ENCODE measurements at regions not wholly inside any gene's neighbourhood (a gene's known extent, or its start where the extent isn't known, plus 50 kb on each side); places are given as distances from the start of the nearest gene placed in this dataset.

DNA sequence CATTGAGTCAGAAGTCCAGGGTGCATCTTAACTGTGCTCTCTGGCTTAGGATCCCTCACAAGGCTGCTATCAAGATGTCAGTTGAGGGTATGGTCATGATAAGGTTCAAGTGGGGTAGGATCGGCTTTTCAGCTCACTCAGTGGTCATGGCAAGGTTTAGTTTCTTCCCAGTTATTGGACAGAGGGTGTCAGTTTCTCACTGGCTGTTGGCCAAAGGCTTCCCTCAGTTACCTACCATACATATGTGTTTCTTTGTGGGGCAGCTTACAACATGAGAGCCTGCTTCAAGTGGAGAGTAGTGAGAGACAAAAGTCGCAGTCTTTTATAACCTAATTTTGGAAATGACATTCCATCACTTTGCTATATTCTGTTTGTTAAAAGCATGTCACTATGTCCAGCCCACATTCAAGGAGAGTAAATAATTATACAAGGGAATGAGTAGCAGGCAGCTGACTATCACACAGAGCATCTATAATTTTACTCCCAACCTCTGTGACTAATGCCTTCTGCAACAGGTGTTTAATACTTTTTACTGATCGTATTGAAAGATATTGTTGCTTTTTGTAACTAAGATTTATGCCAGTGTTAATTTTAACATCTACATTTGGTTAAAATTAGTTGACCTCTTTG, 572.8 kb upstream of the FBXO33 start:
- Histone ChIP-seq H3K9ac (ENCODE audit: low read length) (no peak overlapping the region), H3K27me3 (ENCODE audit: insufficient read depth, low read depth, low read length) (no peaks in the 10 kb centered on the region), H3K36me3 (ENCODE audit: insufficient read depth, low read length) (no peaks in the 10 kb centered on the region), H2AFZ (ENCODE audit: low read depth, low read length) (no peak overlapping the region), H3K9me3 (ENCODE audit: low read length) (no peaks in the 10 kb centered on the region), H3K27ac (ENCODE audit: low read length) (no peak overlapping the region), H3K4me3 (ENCODE audit: low read length) (no peak overlapping the region), H3F3A (ENCODE audit: insufficient read depth, low read length, poor library complexity, severe bottlenecking) (no peaks in the 10 kb centered on the region), H4K20me1 (ENCODE audit: insufficient read depth) (no peaks in the 10 kb centered on the region), H3K9me2 (ENCODE audit: insufficient read depth, low read length) (no peaks in the 10 kb centered on the region), H3K4me2 (ENCODE audit: low read length) (no peak overlapping the region), H3K79me2 (replicated peaks; ENCODE audit: insufficient read depth, low read length) (no peaks in the 10 kb centered on the region)
- TF ChIP-seq REST (IDR thresholded peaks at IDR 0.05; ENCODE audit: borderline replicate concordance) = no peak
- TF ChIP-seq, protein P1, sequence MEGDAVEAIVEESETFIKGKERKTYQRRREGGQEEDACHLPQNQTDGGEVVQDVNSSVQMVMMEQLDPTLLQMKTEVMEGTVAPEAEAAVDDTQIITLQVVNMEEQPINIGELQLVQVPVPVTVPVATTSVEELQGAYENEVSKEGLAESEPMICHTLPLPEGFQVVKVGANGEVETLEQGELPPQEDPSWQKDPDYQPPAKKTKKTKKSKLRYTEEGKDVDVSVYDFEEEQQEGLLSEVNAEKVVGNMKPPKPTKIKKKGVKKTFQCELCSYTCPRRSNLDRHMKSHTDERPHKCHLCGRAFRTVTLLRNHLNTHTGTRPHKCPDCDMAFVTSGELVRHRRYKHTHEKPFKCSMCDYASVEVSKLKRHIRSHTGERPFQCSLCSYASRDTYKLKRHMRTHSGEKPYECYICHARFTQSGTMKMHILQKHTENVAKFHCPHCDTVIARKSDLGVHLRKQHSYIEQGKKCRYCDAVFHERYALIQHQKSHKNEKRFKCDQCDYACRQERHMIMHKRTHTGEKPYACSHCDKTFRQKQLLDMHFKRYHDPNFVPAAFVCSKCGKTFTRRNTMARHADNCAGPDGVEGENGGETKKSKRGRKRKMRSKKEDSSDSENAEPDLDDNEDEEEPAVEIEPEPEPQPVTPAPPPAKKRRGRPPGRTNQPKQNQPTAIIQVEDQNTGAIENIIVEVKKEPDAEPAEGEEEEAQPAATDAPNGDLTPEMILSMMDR (IDR thresholded peaks at IDR 0.05; ENCODE audit: poor library complexity, severe bottlenecking) = no peak
- no peak for TF ChIP-seq TAF1 (IDR thresholded peaks at IDR 0.05; ENCODE audit: low read depth)
- no peak for TF ChIP-seq EZH2 (IDR thresholded peaks at IDR 0.05; ENCODE audit: borderline replicate concordance, insufficient read depth, low read length, poor library complexity, severe bottlenecking)
- no peak for TF ChIP-seq EP300 (conservative IDR thresholded peaks at IDR 0.05; ENCODE audit: poor library complexity, severe bottlenecking)
- TF ChIP-seq POLR2AphosphoS5 (IDR thresholded peaks at IDR 0.05) = no peak
- TF ChIP-seq RAD21 (conservative IDR thresholded peaks at IDR 0.05) = no peak
- TF ChIP-seq MXI1 (conservative IDR thresholded peaks at IDR 0.05; ENCODE audit: poor library complexity, severe bottlenecking) = no peak
- TF ChIP-seq SMC3 (conservative IDR thresholded peaks at IDR 0.05; ENCODE audit: poor library complexity) = no peak

- no peak overlapping the region for H3K4me3 ChIP-seq (ENCODE audit: low read length)
- H3K4me2 ChIP-seq (ENCODE audit: low read length) = no peak overlapping the region
- H3K79me2 ChIP-seq (replicated peaks; ENCODE audit: insufficient read depth, low read length) = no peaks in the 10 kb centered on the region
- no peak overlapping the region for H2AFZ ChIP-seq (ENCODE audit: low read depth, low read length)
- no peaks in the 10 kb centered on the region for H3K9me3 ChIP-seq (ENCODE audit: low read length)
- no peaks in the 10 kb centered on the region for H3K27me3 ChIP-seq (ENCODE audit: insufficient read depth, low read depth, low read length)
- H3K36me3 ChIP-seq (ENCODE audit: insufficient read depth, low read length) = no peaks in the 10 kb centered on the region
- no peak overlapping the region for H3K9ac ChIP-seq (ENCODE audit: low read length)
- no peaks in the 10 kb centered on the region for H3F3A ChIP-seq (ENCODE audit: insufficient read depth, low read length, poor library complexity, severe bottlenecking)
- no peaks in the 10 kb centered on the region for H3K9me2 ChIP-seq (ENCODE audit: insufficient read depth, low read length)
- TF ChIP-seq EZH2 (IDR thresholded peaks at IDR 0.05; ENCODE audit: borderline replicate concordance, insufficient read depth, low read length, poor library complexity, severe bottlenecking) (no peak), REST (IDR thresholded peaks at IDR 0.05; ENCODE audit: borderline replicate concordance) (no peak), MXI1 (conservative IDR thresholded peaks at IDR 0.05; ENCODE audit: poor library complexity, severe bottlenecking) (no peak), EP300 (conservative IDR thresholded peaks at IDR 0.05; ENCODE audit: poor library complexity, severe bottlenecking) (no peak), RAD21 (conservative IDR thresholded peaks at IDR 0.05) (no peak), TAF1 (IDR thresholded peaks at IDR 0.05; ENCODE audit: low read depth) (no peak), SMC3 (conservative IDR thresholded peaks at IDR 0.05; ENCODE audit: poor library complexity) (no peak), POLR2AphosphoS5 (IDR thresholded peaks at IDR 0.05) (no peak)
- TF ChIP-seq, protein P1 (IDR thresholded peaks at IDR 0.05; ENCODE audit: poor library complexity, severe bottlenecking) = no peak
- H4K20me1 ChIP-seq (ENCODE audit: insufficient read depth) = no peaks in the 10 kb centered on the region
- H3K27ac ChIP-seq (ENCODE audit: low read length) = no peak overlapping the region
Measured at GRCh38 chr14:40003773-40004172, 571.5 kb upstream of the FBXO33 start.

Measured in neural cell (in vitro differentiated cells).